ENCODE measurements at regions not wholly inside any gene's neighbourhood (a gene's known extent, or its start where the extent isn't known, plus 50 kb on each side); places are given as distances from the start of the nearest gene placed in this dataset.
"Not testable (repeated sequence)": the region's sequence is repeated elsewhere in the genome, so short reads cannot be mapped to it uniquely, and the experiment has no call there.

DNA sequence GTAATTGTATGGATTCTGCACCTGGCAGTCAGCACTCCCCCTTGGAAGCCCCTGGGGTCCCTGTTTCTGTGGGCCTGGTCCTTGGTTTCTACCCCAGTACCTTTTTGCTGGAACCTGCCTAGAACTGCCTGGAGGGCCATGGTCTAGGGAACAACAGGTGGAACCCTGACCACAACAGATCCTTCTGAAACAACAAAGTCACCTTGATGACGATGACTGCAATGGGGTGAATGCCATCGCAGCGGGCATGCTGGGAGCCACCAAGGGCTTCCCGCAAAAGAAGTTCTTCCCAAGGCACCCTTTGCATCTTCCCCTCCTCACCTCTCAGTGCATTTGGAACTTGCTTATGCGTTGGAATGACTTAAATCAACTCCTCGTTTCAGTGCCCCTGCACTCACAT lies 129.0 kb upstream of the OR4C13 start:
- DNase-seq; H3K9me3 Mint-ChIP-seq; H3K36me3 Mint-ChIP-seq (ENCODE audit: low read depth); H3K27me3 Mint-ChIP-seq; CTCF ChIA-PET; H3K4me3 Mint-ChIP-seq; H3K27ac Mint-ChIP-seq; POLR2A ChIA-PET; ATAC-seq (ENCODE audit: low read depth); intact Hi-C loops (cut with micrococcal nuclease); H3K4me1 Mint-ChIP-seq: not testable (repeated sequence)

DNA sequence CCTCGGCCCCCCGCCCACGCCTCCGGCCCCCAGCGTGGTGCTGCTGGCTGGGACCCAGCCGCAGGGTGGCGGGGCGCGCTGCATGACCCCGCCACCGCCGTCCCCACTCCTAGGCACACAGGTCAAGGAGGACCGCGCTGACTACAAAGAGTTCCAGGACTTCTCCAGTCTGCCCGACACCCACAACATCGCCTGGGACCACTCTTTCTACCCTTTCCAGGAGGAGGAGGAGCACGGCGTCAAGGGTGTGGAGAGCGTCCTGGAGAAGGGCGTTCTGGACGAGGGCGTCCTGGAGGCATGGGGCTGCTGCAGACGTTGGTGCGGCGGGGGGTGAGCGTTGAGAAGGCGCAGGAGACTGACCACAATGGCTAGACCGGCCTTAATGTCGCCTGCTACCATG lies 101.7 kb upstream of the OR4C13 start:
- ATAC-seq (ENCODE audit: low read depth); H3K4me1 Mint-ChIP-seq; H3K36me3 Mint-ChIP-seq (ENCODE audit: low read depth); DNase-seq; H3K4me3 Mint-ChIP-seq; H3K9me3 Mint-ChIP-seq; CTCF ChIA-PET; H3K27ac Mint-ChIP-seq; POLR2A ChIA-PET; H3K27me3 Mint-ChIP-seq; intact Hi-C loops (cut with micrococcal nuclease): not testable (repeated sequence)

DNA sequence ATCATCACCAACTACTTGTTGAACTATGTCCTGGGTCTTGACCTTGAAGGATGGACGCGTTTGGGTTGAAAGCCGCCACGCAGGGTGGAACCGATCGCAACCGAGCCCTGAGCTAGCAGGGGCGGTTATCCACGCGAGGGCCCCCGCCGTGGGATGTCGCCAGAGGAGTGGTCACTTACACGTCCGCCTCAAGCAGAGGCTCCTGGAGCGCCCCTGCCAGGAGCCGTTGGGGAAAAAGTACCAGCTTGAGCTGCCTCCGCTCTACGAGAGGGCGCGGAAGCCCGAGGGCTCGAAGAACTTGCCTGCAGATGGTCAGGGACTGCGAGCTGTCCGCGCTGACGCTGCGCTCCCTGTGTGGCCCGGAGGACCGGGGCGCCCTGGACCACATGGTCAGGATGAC lies 100.7 kb upstream of the OR4C13 start:
- ChIA-PET CTCF (no interaction called here), POLR2A (no interaction called here)
- H3K36me3 Mint-ChIP-seq (ENCODE audit: low read depth) = no peaks in the 10 kb centered on the region
- TF ChIP-seq, protein P1, sequence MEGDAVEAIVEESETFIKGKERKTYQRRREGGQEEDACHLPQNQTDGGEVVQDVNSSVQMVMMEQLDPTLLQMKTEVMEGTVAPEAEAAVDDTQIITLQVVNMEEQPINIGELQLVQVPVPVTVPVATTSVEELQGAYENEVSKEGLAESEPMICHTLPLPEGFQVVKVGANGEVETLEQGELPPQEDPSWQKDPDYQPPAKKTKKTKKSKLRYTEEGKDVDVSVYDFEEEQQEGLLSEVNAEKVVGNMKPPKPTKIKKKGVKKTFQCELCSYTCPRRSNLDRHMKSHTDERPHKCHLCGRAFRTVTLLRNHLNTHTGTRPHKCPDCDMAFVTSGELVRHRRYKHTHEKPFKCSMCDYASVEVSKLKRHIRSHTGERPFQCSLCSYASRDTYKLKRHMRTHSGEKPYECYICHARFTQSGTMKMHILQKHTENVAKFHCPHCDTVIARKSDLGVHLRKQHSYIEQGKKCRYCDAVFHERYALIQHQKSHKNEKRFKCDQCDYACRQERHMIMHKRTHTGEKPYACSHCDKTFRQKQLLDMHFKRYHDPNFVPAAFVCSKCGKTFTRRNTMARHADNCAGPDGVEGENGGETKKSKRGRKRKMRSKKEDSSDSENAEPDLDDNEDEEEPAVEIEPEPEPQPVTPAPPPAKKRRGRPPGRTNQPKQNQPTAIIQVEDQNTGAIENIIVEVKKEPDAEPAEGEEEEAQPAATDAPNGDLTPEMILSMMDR (IDR thresholded peaks at IDR 0.05) = no peak
- H3K27me3 Mint-ChIP-seq = no peaks in the 10 kb centered on the region
- H3K4me3 Mint-ChIP-seq = no peak overlapping the region
- H3K27ac Mint-ChIP-seq = no peak overlapping the region
- intact Hi-C loops (cut with micrococcal nuclease) = no loop called here
- no peaks in the 10 kb centered on the region for H3K4me1 Mint-ChIP-seq
- ATAC-seq (ENCODE audit: low read depth) (no peak), DNase-seq (no peak)
- H3K9me3 Mint-ChIP-seq = no peaks in the 10 kb centered on the region

DNA sequence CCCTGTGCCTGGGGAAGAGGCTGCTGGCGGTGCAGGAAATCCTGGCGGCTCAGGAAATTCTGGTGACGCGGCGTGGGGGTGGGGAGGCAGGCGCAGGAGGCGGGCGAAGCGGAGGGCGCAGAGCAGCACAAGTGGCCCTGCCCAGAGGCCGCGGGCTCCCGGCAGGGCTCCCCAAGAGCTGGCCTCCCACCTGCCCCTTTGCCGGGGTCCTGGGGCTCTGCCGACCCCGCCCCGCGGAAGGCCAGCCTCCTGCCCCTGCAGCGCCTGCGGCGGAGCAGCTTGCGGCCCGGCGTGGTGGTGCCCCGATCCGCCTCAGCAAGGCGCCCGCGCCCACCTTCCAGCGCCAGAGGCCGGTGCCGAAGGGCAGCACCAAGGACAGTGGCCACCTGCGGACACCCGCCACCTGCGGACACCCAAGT lies 100.2 kb upstream of the OR4C13 start:
- H3K9me3 Mint-ChIP-seq = no peaks in the 10 kb centered on the region
- POLR2A ChIA-PET = no interaction called here
- H3K4me1 Mint-ChIP-seq = no peaks in the 10 kb centered on the region
- H3K4me3 Mint-ChIP-seq = no peak overlapping the region
- no peaks in the 10 kb centered on the region for H3K27me3 Mint-ChIP-seq
- H3K27ac Mint-ChIP-seq = no peak overlapping the region
- intact Hi-C loops (cut with micrococcal nuclease) = loop anchor here (2.0 kb wide), 1 partner anchor 35 kb away; no protein-coding TSS in a partner anchor
- H3K36me3 Mint-ChIP-seq (ENCODE audit: low read depth) = no peaks in the 10 kb centered on the region
- TF ChIP-seq, protein P1 (IDR thresholded peaks at IDR 0.05) = no peak
- ATAC-seq (ENCODE audit: low read depth) = no peak
- DNase-seq = no peak
- CTCF ChIA-PET = no interaction called here

DNA sequence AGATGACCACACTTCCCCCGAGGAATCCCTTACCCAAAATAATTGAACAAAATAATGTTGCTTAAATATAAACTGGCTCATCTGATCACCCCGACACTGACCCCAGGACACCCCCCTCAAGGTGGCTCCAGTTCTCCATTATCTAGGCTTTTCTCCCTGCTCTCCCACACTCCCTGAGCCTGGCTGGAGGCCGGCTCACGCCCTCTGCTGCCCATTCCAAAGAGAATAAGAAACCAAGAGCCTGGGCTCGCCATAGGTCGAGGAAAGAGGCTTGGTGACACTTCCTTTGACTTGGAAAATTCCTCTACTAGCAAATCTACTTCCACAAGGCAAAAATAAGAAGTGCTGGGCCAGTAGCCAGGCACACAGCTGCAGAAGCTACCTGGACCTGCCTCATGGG lies 63.3 kb upstream of the OR4C13 start:
- H3K4me1 Mint-ChIP-seq; CTCF ChIA-PET; ATAC-seq (ENCODE audit: low read depth); intact Hi-C loops (cut with micrococcal nuclease); H3K36me3 Mint-ChIP-seq (ENCODE audit: low read depth); H3K9me3 Mint-ChIP-seq; DNase-seq; H3K27me3 Mint-ChIP-seq; H3K4me3 Mint-ChIP-seq; H3K27ac Mint-ChIP-seq; POLR2A ChIA-PET: not testable (repeated sequence)

DNA sequence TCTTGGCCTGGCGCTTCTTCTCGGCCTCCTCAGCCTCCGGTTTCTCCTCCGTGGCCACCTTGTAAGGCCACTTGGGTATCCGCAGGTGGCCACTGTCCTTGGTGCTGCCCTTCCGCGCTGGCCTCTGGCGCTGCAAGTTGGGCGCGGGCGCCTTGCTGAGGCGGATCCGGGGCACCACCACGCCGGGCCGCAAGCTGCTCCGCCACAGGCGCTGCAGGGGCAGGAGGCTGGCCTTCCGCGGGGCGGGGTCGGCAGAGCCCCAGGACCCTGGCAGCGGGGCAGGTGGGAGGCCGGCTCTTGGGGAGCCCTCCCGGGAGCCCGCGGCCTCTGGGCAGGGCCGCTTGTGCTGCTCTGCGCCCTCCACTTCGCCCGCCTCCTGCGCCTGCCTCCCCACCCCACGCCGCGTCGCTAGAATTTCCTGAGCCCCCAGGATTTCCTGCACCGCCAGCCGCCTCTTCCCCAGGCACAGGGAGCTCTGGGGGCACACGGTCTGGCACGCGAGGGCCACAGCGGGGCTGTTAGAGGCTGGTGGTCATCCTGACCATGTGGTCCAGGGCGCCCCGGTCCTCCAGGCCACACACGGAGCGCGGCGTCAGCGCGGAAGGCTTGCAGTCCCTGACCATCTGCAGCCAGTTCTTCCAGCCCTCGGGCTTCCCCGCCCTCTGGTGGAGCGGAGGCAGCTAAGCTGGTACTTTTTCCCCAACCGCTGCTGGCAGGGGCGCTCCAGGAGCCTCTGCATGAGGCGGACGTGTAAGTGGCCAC lies 60.1 kb upstream of the OR4C13 start:
- CTCF ChIA-PET; POLR2A ChIA-PET; H3K27ac Mint-ChIP-seq; ATAC-seq (ENCODE audit: low read depth); H3K4me1 Mint-ChIP-seq; intact Hi-C loops (cut with micrococcal nuclease); H3K27me3 Mint-ChIP-seq; H3K4me3 Mint-ChIP-seq; DNase-seq; H3K36me3 Mint-ChIP-seq (ENCODE audit: low read depth): not testable (repeated sequence)
- peaks cover 15% of the 10 kb centered on the region for H3K9me3 Mint-ChIP-seq

DNA sequence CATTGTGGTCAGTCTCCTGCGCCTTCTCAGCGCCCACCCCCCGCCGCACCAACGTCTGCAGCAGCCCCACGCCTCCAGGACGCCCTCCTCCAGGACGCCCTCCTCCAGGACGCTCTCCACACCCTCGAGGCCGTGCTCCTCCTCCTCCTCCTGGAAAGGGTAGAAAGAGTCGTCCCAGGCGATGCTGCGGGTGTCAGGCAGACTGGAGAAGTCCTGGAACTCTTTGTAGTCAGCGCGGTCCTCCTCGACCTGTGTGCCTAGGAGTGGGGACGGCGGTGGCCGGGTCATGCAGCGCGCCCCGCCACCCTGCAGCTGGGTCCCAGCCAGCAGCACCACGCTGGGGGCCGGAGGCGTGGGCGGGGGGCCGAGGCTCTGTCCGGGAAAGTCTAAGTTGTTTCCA lies 58.7 kb upstream of the OR4C13 start:
- DNase-seq; H3K36me3 Mint-ChIP-seq (ENCODE audit: low read depth); intact Hi-C loops (cut with micrococcal nuclease); H3K27me3 Mint-ChIP-seq; H3K4me3 Mint-ChIP-seq; H3K4me1 Mint-ChIP-seq; ATAC-seq (ENCODE audit: low read depth); CTCF ChIA-PET; H3K27ac Mint-ChIP-seq; POLR2A ChIA-PET: not testable (repeated sequence)
- peaks cover 21% of the 10 kb centered on the region for H3K9me3 Mint-ChIP-seq

Measured in activated B cell treated with CpG ODN at 0.5 μM for 24 hours (primary cell).